HL-60 (cell line): ENCODE measurements at regions not wholly inside any gene's neighbourhood (a gene's known extent, or its start where the extent isn't known, plus 50 kb on each side); places are given as distances from the start of the nearest gene placed in this dataset.

ENCODE experiments used
- CTCF ChIP-seq: IDR thresholded peaks from one replicate; pipeline ENCODE4 v1.5.1; 2011; ENCODE audit warnings: low read length, control low read depth, inconsistent platforms; ENCODE audit not compliant: insufficient read depth
- GABPA ChIP-seq: IDR thresholded peaks from 2 replicates; pipeline ENCODE4 v1.6.1; 2012; ENCODE audit warnings: low read depth
- POLR2AphosphoS5 ChIP-seq: IDR thresholded peaks from 2 replicates; pipeline ENCODE4 v1.6.1; 2012; ENCODE audit warnings: low read depth
- SPI1 ChIP-seq: IDR thresholded peaks from 2 replicates; pipeline ENCODE4 v1.6.1; 2012; ENCODE audit warnings: low read depth, mild to moderate bottlenecking, borderline replicate concordance

GRCh38 chr6:25174678-25175077, 104.5 kb upstream of the CARMIL1 start:
- TF ChIP-seq CTCF, result no peak
- no peak for TF ChIP-seq POLR2AphosphoS5
- TF ChIP-seq GABPA, result no peak
- TF ChIP-seq SPI1, result no peak
